ENCODE measurements at regions not wholly inside any gene's neighbourhood (a gene's known extent, or its start where the extent isn't known, plus 50 kb on each side); places are given as distances from the start of the nearest gene placed in this dataset.

- TF ChIP-seq POLR2A (IDR thresholded peaks at IDR 0.05): no peak
- no peak for TF ChIP-seq CTCF (IDR thresholded peaks at IDR 0.05 in 4 of 5, conservative IDR thresholded peaks at IDR 0.05 in 1 of 5)
Measured at GRCh38 chr21:17114045-17114444, 398.8 kb upstream of the CXADR start.

Measured in gastrocnemius medialis (tissue), 4 donors.